HK-2 (cell line): ENCODE measurements at regions not wholly inside any gene's neighbourhood (a gene's known extent, or its start where the extent isn't known, plus 50 kb on each side); places are given as distances from the start of the nearest gene placed in this dataset.
"Not testable (repeated sequence)": the region's sequence is repeated elsewhere in the genome, so short reads cannot be mapped to it uniquely, and the experiment has no call there.

Experiments
- DNase-seq: peaks from one replicate; pipeline ENCODE4 v3.0.0-alpha.2; 2018; ENCODE audit not compliant: unreplicated experiment

DNA sequence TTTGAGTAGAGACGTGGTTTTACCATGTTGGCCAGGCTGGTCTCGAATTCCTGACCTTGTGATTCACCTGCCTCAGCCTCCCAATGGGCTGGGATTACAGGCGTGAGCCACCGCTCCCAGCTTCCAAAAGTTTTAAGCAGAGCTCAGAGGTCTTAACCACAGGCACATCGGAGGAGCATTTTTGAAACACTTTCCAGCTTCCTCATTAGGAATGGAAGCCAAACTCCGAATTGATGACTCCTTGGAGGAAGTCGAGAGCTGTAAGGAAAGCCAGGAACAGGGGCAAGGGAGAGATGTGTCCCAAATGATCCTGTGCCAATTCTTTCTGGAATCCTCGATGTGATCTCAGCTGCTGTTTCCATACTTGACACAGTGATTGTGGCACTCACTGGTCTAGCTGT, 56.2 kb upstream of the CCZ1B start:
- not testable (repeated sequence) for DNase-seq

DNA sequence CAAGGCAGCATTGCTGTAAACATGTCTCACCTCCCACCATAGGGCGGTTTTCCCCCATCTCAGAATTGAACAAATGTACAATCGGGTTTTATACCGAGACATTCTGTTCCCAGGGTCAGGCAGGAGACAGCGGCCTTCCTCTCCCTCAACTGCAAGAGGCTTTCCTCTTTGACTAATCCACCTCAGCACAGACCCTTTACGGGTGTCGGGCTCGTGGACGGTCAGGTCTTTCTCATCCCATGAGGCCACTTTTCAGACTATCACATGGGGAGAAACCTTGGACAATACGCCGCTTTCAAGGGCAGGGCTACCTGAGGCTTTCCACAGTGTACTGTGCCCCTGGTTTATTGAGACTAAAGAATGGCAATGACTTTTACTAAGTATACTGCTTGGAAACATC, 57.7 kb upstream of the CCZ1B start:
- not testable (repeated sequence) for DNase-seq

DNA sequence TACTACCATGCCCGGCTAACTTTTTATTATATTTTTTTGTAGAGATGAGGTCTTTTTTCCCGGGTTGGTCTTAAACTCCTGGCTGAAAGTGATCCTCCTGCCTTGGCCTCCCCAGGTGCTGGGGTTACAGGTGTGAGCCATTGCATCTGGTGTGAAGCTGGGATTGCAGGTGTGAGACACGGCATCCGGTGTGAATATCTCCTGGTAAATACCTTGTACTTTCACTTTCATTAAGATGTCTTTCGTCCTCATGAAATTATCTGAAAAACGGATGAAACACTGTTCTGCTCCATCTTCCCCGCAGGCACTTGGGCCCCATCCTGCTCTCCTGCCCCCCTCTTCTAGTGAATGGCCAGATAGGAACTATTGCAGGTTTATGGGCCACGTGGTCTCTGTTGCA, 60.1 kb upstream of the CCZ1B start:
- DNase-seq, result no peak

DNA sequence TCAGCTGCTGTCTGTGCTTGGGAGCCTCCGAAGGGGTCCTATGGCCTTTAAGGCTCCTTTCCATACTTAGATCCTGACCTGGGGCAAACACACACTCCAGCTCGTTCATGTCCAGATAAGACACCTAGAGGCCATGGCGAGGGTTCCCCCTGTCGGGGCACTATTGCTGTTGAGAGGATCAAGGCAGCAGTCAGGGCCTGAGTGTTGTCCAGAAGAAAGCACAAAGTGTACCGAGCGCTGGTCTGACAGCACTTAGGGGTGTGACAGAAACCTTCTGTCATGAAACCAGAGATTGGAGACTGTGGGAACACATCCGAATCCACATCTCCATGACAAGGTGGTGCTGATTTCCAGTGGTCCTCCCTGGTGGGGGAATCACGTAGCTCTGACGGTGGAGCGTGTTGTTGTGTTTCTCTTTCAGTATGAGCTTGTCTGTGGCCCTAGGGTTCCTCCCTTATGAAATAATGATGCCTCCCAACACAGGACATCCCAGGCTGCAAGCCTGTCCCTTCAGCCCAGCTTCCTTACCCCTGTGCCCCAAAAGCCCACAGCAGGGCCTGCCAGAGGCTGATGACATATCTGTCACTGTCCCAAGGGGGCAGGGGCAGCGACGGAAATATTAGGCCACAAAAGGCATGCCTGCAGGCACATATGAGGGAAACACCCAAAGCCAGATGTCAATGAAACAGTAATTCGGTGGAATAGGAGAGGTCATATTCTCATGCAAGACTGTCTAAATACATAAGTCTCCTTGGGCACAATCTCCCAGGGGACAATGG, 62.4 kb upstream of the CCZ1B start:
- not testable (repeated sequence) for DNase-seq

DNA sequence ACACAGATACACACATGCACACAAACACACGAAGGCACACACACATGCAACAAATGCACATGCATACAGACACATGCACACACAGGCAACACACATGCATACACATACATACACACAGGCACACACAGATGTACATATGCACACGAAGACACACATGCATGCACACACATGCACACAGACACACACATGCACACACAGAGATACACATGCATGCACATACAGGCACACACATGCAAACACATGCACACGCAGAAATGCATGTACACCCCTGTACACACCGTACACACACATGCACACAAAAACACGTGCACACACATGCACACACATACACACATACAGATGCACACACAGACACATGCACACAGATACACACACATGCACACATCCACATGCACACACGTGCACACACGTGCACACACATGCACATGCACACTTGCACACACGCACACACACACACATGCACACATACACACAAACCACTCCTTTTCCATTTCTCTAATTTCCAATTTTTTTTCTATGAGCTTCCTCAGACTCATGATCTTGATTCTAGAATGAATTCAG, 63.3 kb upstream of the CCZ1B start:
- no peak for DNase-seq

DNA sequence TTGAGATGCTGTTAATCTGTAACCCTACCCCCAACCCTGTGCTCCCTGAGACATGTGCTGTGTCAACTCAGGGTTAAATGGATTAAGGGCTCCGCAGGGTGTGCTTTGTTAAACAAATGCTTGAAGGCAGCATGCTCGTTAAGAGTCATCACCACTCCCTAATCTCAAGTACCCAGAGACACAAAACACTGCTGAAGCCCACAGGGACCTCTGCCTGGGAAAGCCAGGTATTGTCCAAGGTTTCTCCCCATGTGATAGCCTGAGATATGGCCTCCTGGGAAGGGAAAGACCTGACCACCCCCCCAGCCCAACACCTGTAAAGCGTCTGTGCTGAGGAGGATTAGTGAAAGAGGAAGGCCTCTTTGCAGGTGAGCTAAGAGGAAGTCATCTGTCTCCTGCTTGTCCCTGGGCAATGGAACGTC, 76.0 kb upstream of the CCZ1B start:
- DNase-seq, result not testable (repeated sequence)

DNA sequence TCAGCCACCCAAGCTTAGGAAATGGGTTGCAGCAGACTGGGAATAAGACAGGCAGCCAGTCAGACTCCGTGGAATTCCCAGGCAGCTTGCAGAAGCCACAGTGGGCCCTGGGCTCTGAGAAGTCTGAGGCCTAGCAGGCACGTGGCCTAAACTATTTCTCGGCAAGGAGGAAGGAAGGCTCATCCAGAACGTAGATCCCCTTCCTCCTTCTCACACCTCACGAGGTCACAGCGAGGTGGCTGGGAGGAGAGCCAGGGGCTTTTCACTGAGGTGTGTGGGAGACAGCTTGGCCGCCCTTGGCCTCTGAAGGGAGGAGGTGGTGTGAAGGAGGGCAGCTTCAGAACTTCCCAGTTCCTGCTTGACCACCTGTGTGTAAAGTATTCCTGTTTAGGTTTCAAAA, 77.2 kb upstream of the CCZ1B start:
- DNase-seq, result not testable (repeated sequence)

DNA sequence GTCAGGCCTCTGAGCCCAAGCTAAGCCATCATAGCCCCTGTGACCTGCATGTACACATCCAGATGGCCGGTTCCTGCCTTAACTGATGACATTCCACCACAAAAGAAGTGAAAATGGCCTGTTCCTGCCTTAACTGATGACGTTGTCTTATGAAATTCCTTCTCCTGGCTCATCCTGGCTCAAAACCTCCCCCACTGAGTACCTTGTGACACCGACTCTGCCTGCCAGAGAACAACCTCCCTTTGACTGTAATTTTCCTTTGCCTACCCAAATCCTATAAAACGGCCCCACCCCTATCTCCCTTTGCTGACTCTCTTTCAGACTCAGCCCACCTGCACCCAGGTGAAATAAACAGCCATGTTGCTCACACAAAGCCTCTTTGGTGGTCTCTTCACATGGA, 77.7 kb upstream of the CCZ1B start:
- DNase-seq, result not testable (repeated sequence)

DNA sequence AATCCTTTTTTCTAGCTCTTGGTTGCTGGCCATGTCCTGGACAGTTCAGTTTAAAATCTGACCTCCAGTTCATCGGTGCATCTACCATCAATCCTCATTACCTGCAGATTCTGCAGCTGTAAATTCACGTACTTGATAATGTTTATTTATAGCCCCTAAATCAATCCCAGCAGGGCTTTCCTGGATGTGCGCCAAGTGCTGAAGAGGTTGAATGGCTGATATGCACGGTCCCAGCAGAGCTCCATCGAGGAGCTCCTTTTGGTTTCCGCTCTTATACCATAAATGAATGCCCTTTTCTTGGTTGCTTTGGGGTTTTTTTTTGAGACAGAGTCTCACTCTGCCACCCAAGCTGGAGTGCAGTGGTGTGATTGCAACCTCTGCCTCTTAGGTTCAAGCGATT, 91.2 kb upstream of the CCZ1B start:
- no peak for DNase-seq

DNA sequence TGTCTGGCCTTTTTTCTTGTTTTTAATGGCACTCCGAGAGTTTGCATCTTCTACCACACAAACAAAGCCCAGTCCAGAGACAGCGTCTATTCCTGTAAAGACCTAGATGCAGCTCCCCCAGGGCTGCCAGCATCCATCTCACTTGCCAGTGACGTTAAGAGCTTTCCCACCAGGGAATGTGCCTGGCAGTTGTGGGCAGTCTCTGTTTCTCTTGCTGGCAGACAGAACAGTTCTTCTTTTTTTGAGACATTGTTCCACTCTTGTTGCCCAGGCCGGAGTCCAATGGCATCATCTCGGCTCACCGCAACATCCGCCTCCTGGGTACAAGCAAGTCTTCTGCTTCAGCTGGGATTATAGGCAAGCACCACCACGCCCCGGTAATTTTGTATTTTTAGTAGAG, 93.1 kb upstream of the CCZ1B start:
- DNase-seq, result not testable (repeated sequence)

DNA sequence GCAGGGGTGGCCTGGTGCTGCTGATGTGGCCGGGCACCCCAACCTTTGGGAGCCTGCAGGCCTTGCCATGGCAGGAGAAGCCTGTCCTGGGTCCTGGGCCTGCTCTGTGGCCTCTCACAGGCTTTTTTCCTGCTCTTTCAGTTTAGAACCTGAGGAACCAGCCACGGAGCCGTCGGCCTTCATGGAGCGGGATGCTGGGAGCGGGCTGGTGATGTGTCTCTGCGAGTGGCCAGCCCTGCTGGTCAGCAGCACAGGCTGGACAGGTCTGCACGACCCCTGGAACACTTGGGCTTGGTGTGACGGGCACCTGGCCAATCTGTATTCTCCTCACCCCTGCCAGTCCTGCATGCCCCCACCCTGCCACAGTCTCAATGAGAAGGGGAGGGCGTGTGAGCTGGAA, 98.4 kb upstream of the CCZ1B start:
- not testable (repeated sequence) for DNase-seq

DNA sequence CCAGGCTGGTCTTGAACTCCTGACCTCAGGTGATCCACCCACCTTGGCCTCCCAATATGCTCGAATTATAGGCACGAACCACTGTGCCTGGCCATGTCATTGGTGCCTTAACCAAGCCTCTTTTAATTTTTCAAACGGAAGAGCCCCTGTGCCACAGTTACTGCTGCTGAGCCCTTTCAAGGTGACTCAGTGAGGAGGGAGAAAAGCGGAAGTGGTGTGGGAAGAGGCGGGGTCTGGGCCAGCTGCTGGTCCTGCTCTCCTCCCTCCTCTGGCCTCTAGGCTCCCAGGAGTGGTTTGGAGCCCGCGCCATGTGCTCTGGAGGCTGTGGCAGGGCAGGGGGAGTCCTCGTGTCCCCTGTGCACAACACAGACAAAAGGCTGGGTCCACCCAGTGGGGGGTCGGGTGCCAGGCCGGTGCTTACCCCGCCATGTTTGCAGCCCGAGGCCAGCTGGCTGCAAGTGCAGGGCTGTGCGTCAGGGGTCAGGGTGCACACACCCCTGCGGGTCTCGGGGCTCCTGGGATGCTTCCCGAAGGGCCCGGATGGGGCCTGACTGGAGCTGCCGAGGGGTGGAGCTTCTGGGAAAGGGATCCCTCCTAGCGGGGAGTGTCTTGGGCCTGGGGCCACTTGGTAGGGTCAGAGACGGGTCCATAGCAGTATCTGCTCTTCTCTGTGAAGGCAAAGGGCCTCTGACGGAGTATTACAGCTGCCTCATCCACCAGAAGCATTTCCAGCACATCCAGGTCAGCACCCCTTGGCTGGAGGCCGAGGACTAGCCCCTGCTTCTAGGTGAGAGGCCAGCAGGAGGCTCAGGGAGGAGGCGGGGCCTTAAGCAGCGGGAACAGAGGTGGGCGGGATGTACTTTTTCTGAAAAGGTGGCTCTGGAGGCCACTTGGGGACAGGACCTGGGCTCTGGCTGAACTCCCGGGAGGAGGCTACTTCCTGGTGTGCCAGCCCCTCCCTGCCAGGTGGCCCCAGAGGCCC, 100.4 kb upstream of the CCZ1B start:
- not testable (repeated sequence) for DNase-seq

DNA sequence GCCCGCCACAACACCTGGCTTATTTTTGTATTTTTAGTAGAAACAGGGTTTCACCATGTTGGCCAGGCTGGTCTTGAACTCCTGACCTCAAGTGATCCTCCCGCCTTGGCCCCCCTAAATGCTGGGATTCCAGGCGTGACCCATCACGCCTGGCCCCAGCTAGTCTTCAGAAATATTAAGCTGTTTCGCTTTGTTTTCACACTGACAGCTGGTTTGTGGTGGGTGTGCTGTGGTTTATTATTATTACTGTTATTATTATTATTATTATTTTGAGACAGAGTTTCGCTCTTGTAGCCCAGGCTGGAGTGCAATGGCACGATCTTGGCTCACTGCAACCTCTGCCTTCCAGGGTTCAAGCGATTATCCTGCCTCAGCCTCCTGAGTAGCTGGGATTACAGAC, 101.6 kb upstream of the CCZ1B start:
- DNase-seq, result not testable (repeated sequence)

DNA sequence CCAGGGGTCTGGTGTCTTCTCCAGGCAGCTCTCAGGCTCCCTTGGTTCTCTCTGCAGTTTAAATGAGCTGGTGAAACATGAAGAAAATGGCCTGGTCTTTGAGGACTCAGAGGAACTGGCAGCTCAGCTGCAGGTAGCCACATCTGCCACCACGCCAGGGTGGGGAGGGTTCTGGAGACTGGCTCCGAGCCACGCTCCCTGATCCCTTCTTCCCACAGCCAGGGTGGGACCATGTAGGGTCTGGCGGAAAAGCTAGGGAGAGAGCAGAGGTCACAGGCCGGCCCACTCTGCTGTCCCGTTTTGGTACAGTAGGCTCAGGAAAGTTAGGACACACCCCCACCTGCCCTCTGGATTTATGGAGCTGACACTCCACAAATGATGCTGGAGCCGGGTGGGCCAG, 103.5 kb upstream of the CCZ1B start:
- not testable (repeated sequence) for DNase-seq

DNA sequence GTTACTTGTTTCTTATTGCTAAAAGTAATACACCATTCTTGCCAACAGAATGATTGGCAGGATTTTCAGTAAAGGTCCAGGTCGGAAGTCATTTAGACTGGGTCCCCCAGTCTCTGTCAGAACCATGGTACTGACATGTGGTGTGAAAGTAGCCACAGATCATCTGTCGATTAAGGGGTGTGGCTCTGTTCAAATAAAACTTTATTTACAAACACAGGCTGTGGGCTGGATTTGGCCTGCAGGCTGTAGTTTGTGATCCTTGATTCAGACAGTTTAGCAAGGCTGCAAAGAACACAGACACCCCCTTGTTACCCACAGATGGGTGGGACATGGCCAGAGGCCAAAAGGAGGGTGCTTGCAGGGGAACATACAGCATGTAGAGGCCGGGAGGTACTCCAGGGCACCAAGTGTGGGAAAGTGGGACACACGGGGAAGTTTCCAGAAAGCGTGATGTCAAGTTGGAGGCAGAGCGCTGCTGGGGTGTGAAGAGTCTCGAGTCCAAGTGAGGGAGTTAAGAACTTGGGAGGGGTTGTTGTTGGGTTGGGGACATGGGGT, 104.1 kb upstream of the CCZ1B start:
- not testable (repeated sequence) for DNase-seq

DNA sequence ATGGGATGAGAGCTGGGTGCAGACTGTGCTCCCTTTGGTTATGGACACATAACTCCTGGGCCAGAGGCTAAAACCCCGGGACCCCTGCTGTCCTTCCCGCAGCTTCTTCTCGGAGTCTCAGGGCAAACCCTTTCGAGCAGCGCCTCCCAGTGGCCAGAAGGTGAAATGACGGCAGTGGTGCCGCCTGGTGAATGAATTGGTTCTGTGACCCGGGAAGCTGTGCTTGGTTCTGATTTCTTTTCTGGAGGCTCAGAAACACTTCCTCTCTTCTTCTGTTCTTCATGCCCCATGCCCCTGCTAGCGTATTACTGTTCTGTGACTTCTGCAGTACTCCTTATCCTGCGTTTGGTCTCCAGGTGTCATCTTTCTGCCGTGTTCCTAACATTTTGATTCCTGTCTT, 104.7 kb upstream of the CCZ1B start:
- not testable (repeated sequence) for DNase-seq

DNA sequence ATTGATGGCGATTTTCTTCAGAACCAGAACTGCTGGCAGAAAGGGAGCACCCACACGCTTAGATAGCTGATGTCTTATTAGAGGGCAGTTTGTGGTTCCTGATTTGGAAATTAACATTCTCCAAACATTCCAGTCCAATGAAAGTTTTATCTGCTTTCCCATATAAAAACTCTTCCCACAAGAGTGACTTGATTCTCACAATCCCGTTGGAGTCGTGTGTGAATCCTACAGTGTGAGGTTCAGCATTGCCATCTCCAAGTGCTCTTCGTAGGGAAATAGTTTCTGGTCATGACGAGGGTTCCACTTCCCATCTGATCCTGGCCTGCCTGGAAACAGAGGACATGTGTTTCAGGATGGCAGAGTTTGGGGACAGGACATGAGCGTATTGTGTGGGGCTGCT, 105.4 kb upstream of the CCZ1B start:
- not testable (repeated sequence) for DNase-seq

DNA sequence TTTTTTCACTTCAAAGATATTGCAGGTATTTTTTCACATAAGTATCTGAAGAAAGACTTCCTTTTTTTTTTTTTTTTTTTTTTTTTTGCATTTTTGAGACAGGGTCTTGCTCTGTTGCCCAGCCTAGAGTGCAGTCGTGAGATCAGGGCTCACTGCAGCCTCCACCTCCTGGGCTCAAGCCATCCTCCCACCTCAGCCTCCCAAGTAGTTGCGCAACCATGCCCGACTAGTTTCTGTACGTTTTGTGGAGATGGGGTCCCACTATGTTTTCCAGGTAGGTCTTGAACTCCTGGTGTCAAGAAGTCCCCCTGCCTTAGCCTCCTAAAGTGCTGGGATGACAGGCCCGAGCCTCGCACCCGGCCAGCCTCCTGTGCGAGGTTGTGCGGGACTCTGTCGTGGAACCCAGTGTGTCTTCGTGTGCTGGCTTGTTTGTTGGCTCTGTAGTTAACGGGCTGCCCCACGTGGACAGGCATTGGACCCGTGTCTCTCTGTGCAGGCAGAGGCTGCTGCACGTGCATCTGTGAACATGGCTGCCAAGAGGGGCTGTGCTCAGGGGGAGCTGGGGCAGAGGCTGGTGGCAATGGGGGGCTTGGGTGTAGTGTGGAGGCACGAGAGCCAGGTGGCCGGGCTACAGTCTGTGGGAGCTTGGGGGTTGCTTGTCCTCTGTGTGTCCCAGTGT, 108.0 kb upstream of the CCZ1B start:
- DNase-seq, result not testable (repeated sequence)

DNA sequence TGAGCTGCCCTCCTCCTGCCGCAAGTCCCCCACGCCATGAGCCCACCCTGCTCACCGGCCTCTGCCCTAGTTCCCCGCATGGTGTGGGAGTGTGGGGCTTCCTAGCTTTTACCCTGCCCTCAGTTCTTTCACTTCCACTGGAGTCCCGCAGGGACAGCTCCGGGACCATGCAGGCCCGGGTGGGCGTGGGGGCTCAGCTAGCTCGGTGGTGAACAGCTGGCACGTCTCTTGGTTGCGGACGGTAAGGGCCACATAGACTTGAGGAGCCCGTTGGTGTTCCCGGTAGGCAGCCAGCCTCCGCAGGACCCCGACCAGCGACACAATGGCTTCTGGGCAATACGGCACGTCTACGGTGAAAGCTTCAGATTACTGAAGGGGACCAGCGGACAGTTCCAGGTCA, 108.9 kb upstream of the CCZ1B start:
- no peak for DNase-seq

DNA sequence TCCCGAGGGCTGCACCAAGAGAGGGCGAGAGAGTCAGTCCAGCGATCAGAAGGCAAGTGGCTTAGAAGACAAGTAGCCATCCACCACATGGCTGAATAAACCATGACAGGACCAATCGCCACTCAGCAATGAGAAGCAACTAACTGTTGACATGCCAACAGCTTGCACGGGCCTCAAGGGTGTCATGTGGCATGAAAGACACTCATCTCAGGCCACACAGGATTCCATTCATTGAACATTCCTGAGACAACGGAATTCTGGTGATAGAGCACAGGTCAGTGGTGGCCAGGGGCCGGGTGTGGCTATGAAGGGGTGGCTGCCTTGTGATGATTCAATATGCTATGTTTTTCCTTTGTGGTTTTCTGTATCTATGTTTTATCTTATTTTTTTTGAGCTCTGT, 110.6 kb upstream of the CCZ1B start:
- not testable (repeated sequence) for DNase-seq

DNA sequence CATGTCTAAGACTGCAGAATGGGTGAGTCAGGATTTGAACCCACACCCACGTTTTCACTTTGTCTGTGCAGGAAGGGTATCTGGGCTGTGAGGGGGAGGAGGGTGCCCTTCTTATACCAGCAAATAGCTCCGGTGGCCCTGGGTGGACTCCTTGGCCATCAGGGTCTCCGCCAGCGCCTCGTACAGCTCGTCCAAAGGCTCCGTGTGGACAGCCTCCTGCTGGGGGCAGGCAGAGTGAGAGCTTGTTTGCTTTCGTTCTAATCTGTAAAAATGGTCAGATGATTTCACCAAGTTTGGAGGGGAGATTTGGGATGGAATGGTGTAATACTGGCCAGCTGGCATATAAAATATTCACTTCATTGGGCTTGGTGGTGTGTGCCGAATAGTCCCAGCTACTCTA, 111.7 kb upstream of the CCZ1B start:
- DNase-seq, result not testable (repeated sequence)
